T-helper 2 cell treated with Interferon-gamma antibody and Interleukin-4, amounts not matched to agents 5 μg/mL and 100 μg/mL, for 36 hours (primary cell): ENCODE measurements at regions not wholly inside any gene's neighbourhood (a gene's known extent, or its start where the extent isn't known, plus 50 kb on each side); places are given as distances from the start of the nearest gene placed in this dataset.
"Not testable (repeated sequence)": the region's sequence is repeated elsewhere in the genome, so short reads cannot be mapped to it uniquely, and the experiment has no call there.

Experiments used
- DNase-seq: peaks from one replicate; pipeline ENCODE4 v3.0.0; 2021; ENCODE audit warnings: low spot score
- H3K27ac Mint-ChIP-seq: one replicate; pipeline ENCODE4 v1.8.0; 2021; ENCODE audit warnings: mild to moderate bottlenecking, mixed read lengths
- H3K27me3 Mint-ChIP-seq: one replicate; pipeline ENCODE4 v1.8.0; 2021; ENCODE audit warnings: low read depth, mixed read lengths
- H3K36me3 Mint-ChIP-seq: one replicate; pipeline ENCODE4 v1.8.0; 2021; ENCODE audit warnings: low read depth, mixed read lengths
- H3K4me1 Mint-ChIP-seq: one replicate; pipeline ENCODE4 v1.8.0; 2021; ENCODE audit warnings: low read depth, mixed read lengths
- H3K4me3 Mint-ChIP-seq: one replicate; pipeline ENCODE4 v1.8.0; 2022; ENCODE audit warnings: mild to moderate bottlenecking, moderate library complexity, mixed read lengths
- H3K9me3 Mint-ChIP-seq: one replicate; pipeline ENCODE4 v1.8.0; 2021; ENCODE audit warnings: mixed read lengths

GRCh38 chr13:60214213-60215055 lies 50.7 kb upstream of the DIAPH3 start:
- Mint-ChIP-seq H3K27me3 (peaks cover 31% of the 10 kb centered on the region), H3K4me1 (no peaks in the 10 kb centered on the region), H3K9me3 (no peaks in the 10 kb centered on the region), H3K4me3 (no peak overlapping the region), H3K36me3 (no peaks in the 10 kb centered on the region), H3K27ac (no peak overlapping the region)
- DNase-seq, result no peak

DNA sequence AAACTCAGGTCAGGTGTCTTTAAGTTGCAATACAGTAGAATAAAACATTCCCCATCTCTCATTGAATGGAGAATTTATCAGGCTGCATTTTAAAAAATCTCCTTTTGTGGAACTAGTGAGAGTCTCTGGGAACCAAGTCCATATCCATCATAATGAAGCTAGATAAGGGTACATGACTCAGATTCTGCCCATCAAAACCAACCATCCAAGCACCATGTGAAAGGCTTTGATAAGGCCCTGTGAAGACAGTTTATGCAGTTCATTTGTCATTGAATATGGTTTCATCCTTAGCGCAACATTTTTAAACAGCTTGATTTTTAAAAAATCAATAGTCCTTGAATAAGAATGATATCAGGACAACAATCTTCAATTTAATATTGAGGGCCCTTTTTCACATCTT lies 56.3 kb upstream of the DIAPH3 start:
- no peak for DNase-seq
- no peak overlapping the region for H3K27ac Mint-ChIP-seq
- peaks cover 23% of the 10 kb centered on the region for H3K27me3 Mint-ChIP-seq
- no peaks in the 10 kb centered on the region for H3K4me1 Mint-ChIP-seq
- no peak overlapping the region for H3K4me3 Mint-ChIP-seq
- no peaks in the 10 kb centered on the region for H3K36me3 Mint-ChIP-seq
- H3K9me3 Mint-ChIP-seq, result no peaks in the 10 kb centered on the region

DNA sequence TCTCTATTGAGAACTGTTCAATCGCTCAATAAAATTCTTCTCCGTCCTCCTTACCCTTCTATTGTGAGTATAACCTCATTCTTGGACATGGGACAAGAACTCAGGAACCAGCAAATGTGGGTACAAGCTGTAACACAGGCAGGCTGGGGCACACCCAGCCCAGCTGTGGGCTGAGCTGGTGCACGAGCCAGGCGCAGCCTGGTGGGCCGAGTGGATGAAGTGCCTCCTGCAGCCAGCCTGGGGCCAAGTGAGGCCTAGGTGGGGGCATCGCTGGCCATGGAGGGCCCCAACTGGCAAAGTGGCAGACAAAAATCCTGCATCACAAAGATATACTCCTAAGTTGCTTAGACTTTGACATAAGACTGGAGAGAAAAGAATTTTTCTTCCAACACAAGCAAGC lies 57.9 kb upstream of the DIAPH3 start:
- Mint-ChIP-seq H3K4me3 (no peak overlapping the region), H3K27ac (no peak overlapping the region), H3K27me3 (peaks cover 18% of the 10 kb centered on the region), H3K4me1 (no peaks in the 10 kb centered on the region), H3K9me3 (no peaks in the 10 kb centered on the region), H3K36me3 (no peaks in the 10 kb centered on the region)
- no peak for DNase-seq

GRCh38 chr13:60226507-60226906 lies 62.8 kb upstream of the DIAPH3 start:
- no peaks in the 10 kb centered on the region for H3K36me3 Mint-ChIP-seq
- no peak for DNase-seq
- H3K27ac Mint-ChIP-seq, result no peak overlapping the region
- no peak overlapping the region for H3K4me3 Mint-ChIP-seq
- peaks cover 11% of the 10 kb centered on the region for H3K4me1 Mint-ChIP-seq
- peaks cover 19% of the 10 kb centered on the region for H3K27me3 Mint-ChIP-seq
- no peaks in the 10 kb centered on the region for H3K9me3 Mint-ChIP-seq

- DNase-seq, result no peak
- no peak overlapping the region for H3K27ac Mint-ChIP-seq
- no peaks in the 10 kb centered on the region for H3K36me3 Mint-ChIP-seq
- peaks cover 21% of the 10 kb centered on the region for H3K27me3 Mint-ChIP-seq
- H3K9me3 Mint-ChIP-seq, result no peaks in the 10 kb centered on the region
- H3K4me1 Mint-ChIP-seq, result peaks cover 11% of the 10 kb centered on the region
- H3K4me3 Mint-ChIP-seq, result no peak overlapping the region
Measured at GRCh38 chr13:60227158-60227557, 63.4 kb upstream of the DIAPH3 start.

DNA sequence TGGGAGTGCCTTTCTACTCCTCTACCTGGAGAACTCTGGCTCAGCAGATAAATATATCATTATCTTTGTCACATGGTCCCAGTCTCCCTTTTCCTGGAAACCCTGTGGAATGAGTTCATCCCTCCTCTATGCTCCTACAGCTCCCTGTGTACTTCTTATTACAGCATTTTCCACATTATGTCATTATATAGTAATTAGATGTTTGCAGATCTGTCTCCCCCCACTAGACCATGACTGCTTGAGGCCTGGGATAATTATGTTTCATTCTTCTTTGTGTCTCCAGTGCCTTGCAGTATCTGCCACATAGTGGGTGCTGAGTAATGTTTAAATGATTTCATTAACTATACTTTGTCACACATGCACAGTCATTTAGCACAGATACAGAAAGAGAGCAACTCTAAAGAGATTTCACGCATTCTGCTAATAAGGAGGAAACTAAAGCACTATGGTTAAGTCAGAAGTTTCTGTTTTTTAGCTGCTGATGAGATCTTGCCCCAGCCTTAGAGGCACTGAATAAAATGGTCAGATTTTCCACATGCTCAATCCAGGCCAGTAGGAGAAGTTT lies 66.1 kb upstream of the DIAPH3 start:
- peaks cover 11% of the 10 kb centered on the region for H3K4me1 Mint-ChIP-seq
- DNase-seq, result no peak
- no peak overlapping the region for H3K27ac Mint-ChIP-seq
- H3K9me3 Mint-ChIP-seq, result no peaks in the 10 kb centered on the region
- H3K4me3 Mint-ChIP-seq, result no peak overlapping the region
- H3K36me3 Mint-ChIP-seq, result no peaks in the 10 kb centered on the region
- H3K27me3 Mint-ChIP-seq, result peaks cover 24% of the 10 kb centered on the region

DNA sequence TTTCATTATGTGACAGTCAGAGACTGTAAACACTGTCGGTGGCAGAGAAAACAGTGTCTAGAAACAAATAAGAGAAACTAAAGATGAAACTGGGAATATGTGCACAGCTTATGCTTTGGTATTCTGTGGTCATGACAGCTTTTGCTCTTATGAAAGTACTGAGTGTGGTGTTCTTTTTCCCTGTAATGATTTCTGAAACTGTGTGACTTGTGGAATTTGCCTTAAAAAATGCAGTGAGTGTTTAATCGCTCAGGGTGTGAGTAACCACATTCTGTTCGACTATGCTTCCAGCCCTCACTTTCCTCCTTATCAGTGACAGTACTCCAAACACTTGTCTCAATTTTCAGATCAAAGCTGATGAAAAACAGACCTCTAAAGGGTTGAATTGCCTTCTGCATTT lies 66.9 kb upstream of the DIAPH3 start:
- no peak overlapping the region for H3K27ac Mint-ChIP-seq
- H3K36me3 Mint-ChIP-seq, result no peaks in the 10 kb centered on the region
- no peak overlapping the region for H3K4me3 Mint-ChIP-seq
- H3K4me1 Mint-ChIP-seq, result peaks cover 11% of the 10 kb centered on the region
- no peak for DNase-seq
- H3K27me3 Mint-ChIP-seq, result peaks cover 29% of the 10 kb centered on the region
- H3K9me3 Mint-ChIP-seq, result no peaks in the 10 kb centered on the region

DNA sequence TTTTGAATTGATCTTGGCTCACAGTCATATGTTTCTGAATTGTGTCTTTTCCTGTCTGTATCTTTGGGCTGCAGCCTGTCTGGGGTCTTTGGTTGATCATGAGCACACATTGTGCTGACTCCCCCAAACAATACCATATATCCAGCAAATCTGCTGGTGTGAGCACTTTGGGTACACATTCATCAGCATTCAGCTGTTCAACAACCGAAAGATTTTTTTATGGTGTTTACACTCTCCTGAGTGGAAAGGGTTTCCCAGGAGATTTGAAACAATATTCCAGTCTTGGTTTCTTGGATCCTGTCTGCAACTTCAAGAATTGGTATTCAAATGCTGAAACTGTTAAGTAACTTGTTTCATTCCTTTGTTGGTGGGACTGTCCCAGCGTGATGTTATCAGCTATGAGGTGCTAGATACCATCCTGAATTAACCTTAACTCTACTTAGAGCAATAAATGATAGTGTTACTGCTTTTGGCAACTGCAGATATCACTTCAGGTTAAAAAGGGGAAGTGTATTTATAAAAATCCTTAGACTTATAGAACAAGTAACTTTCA lies 78.4 kb upstream of the DIAPH3 start:
- Mint-ChIP-seq H3K27me3 (peaks cover 33% of the 10 kb centered on the region), H3K27ac (no peak overlapping the region), H3K4me3 (no peak overlapping the region), H3K4me1 (peaks cover 12% of the 10 kb centered on the region), H3K9me3 (no peaks in the 10 kb centered on the region), H3K36me3 (no peaks in the 10 kb centered on the region)
- DNase-seq, result no peak

DNA sequence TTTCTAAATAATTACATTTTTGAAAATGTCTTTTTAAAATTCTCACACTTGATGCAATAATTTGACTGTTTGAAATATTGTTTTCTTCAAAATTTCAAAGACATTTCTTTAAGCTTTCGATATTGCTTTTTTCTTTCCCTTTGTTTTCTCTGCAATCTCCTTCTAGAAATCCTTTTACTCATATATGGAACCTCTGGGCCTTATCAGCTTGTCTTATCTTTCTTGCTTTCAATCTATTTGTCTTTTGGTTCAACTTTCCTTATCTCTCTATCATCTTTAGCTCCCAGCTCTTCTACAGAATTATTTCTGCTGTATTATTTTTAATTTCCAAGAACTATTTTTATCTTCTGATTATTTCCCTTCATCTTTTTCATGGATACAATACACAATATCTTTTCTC lies 80.7 kb upstream of the DIAPH3 start:
- H3K9me3 Mint-ChIP-seq, result no peaks in the 10 kb centered on the region
- H3K27me3 Mint-ChIP-seq, result peaks cover 28% of the 10 kb centered on the region
- no peaks in the 10 kb centered on the region for H3K36me3 Mint-ChIP-seq
- DNase-seq, result no peak
- H3K4me3 Mint-ChIP-seq, result peak overlapping the region; percentile 51
- peaks cover 12% of the 10 kb centered on the region for H3K4me1 Mint-ChIP-seq
- no peak overlapping the region for H3K27ac Mint-ChIP-seq

- not testable (repeated sequence) for H3K9me3 Mint-ChIP-seq, H3K27ac Mint-ChIP-seq, H3K4me3 Mint-ChIP-seq, H3K36me3 Mint-ChIP-seq, H3K27me3 Mint-ChIP-seq, DNase-seq
- H3K4me1 Mint-ChIP-seq, result peaks cover 15% of the 10 kb centered on the region
Measured at GRCh38 chr13:60251419-60251818, 87.7 kb upstream of the DIAPH3 start.

- Mint-ChIP-seq H3K27ac (no peak overlapping the region), H3K4me1 (peaks cover 15% of the 10 kb centered on the region), H3K36me3 (no peaks in the 10 kb centered on the region), H3K27me3 (peaks cover 13% of the 10 kb centered on the region), H3K4me3 (no peak overlapping the region), H3K9me3 (peaks cover 14% of the 10 kb centered on the region)
- DNase-seq, result no peak
Measured at GRCh38 chr13:60258349-60258748, 94.6 kb upstream of the DIAPH3 start.

DNA sequence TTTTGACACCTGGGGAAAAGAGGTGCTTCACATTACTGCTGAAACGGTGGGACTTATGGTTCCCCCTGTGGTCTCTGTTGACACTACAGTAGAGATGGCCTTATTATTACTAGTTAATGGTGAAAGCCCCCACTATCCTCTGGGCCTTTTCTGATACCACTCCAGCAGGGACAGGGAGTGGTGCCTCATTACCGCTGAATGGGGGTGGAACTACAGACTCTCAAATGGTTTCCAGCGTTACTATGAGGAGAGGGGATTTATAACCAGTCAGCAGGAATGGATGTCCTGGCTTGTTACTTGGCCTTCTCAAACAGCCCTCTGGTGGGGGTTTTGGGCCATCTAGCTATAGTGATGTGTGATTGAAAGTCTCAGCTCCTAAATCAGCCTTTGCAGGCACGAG lies 96.7 kb upstream of the DIAPH3 start:
- DNase-seq, result no peak
- Mint-ChIP-seq H3K27ac (no peak overlapping the region), H3K27me3 (peaks cover 13% of the 10 kb centered on the region), H3K4me3 (no peak overlapping the region), H3K36me3 (no peaks in the 10 kb centered on the region), H3K4me1 (peaks cover 2% of the 10 kb centered on the region), H3K9me3 (peaks cover 10% of the 10 kb centered on the region)

GRCh38 chr13:60261432-60262351 lies 98.0 kb upstream of the DIAPH3 start:
- Mint-ChIP-seq H3K4me1 (peaks cover 2% of the 10 kb centered on the region), H3K27ac (no peak overlapping the region), H3K4me3 (no peak overlapping the region), H3K27me3 (peaks cover 13% of the 10 kb centered on the region), H3K9me3 (peaks cover 6% of the 10 kb centered on the region), H3K36me3 (no peaks in the 10 kb centered on the region)
- no peak for DNase-seq

GRCh38 chr13:60265566-60265965 lies 101.8 kb upstream of the DIAPH3 start:
- DNase-seq, result no peak
- H3K27ac Mint-ChIP-seq, result no peak overlapping the region
- H3K27me3 Mint-ChIP-seq, result peaks cover 6% of the 10 kb centered on the region
- H3K4me3 Mint-ChIP-seq, result no peak overlapping the region
- H3K36me3 Mint-ChIP-seq, result no peaks in the 10 kb centered on the region
- H3K9me3 Mint-ChIP-seq, result no peaks in the 10 kb centered on the region
- H3K4me1 Mint-ChIP-seq, result no peaks in the 10 kb centered on the region
